BJ (cell line): ENCODE measurements at regions not wholly inside any gene's neighbourhood (a gene's known extent, or its start where the extent isn't known, plus 50 kb on each side); places are given as distances from the start of the nearest gene placed in this dataset.

ENCODE experiments used
- CTCF ChIA-PET: fragments of 350-600 bp; formaldehyde crosslinking; extraction: SDS; loops from one replicate; lab custom pipeline; 2021; ENCODE audit warnings: antibody characterized with exemption, inconsistent platforms; lab: Yijun Ruan, JAX
- POLR2A ChIA-PET: fragments of 300-600 bp; sonication (Branson Sonifier 250); formaldehyde crosslinking; extraction: SDS; loops from one replicate; lab custom pipeline; 2021; ENCODE audit warnings: antibody characterized with exemption; lab: Charles Lee
- DNase-seq: peaks from one replicate; pipeline ENCODE4 v3.0.0-alpha.2; 2011; ENCODE audit warnings: low read depth
- H3K27me3 ChIP-seq: 2 replicates; pipeline ENCODE4 v1.6.0; 2011; ENCODE audit warnings: low read length; ENCODE audit not compliant: control insufficient read depth, insufficient read depth
- H3K36me3 ChIP-seq: 2 replicates; pipeline ENCODE4 v1.5.1; 2011; ENCODE audit warnings: low read length; ENCODE audit not compliant: control insufficient read depth, insufficient read depth
- H3K4me3 ChIP-seq: 2 replicates; pipeline ENCODE4 v1.5.1; 2011; ENCODE audit warnings: low read depth, mild to moderate bottlenecking, control low read depth, low read length
- TF ChIP-seq, protein P1 (sequence below): IDR thresholded peaks from 2 replicates; pipeline ENCODE4 v1.5.1; 2011; ENCODE audit warnings: low read depth, mild to moderate bottlenecking, control low read depth, inconsistent platforms, low read length, moderate library complexity; ENCODE audit not compliant: insufficient read depth

GRCh38 chr6:139819776-139820175 lies 445.3 kb upstream of the CITED2 start:
- ChIA-PET POLR2A (no interaction called here), CTCF (no interaction called here)
- Histone ChIP-seq H3K36me3 (no peaks in the 10 kb centered on the region), H3K4me3 (no peak overlapping the region), H3K27me3 (no peaks in the 10 kb centered on the region)
- no peak for DNase-seq
- TF ChIP-seq, protein P1, sequence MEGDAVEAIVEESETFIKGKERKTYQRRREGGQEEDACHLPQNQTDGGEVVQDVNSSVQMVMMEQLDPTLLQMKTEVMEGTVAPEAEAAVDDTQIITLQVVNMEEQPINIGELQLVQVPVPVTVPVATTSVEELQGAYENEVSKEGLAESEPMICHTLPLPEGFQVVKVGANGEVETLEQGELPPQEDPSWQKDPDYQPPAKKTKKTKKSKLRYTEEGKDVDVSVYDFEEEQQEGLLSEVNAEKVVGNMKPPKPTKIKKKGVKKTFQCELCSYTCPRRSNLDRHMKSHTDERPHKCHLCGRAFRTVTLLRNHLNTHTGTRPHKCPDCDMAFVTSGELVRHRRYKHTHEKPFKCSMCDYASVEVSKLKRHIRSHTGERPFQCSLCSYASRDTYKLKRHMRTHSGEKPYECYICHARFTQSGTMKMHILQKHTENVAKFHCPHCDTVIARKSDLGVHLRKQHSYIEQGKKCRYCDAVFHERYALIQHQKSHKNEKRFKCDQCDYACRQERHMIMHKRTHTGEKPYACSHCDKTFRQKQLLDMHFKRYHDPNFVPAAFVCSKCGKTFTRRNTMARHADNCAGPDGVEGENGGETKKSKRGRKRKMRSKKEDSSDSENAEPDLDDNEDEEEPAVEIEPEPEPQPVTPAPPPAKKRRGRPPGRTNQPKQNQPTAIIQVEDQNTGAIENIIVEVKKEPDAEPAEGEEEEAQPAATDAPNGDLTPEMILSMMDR: no peak

DNA sequence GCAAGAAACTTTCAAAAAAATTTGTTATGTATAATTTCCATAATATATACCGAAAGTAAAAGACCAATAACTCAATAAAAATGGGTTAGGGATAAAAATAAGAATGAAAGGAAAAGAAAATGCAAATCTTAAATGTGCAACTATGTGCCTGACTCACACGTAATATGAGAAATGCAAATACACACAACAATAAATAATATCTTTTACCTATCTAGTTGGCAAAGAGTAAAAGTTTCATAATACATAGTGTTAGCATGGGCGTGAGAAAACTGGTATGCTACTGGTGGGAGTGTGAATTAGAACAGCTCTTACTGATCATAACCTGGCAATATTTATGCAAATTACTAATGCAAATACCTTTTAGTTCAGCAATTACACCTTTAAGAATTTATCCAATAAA lies 438.5 kb upstream of the CITED2 start:
- CTCF ChIA-PET: interaction anchor here (1.8 kb wide), 1 partner anchor 9 kb away, joined by 4 read pairs; no protein-coding TSS in a partner anchor
- no peaks in the 10 kb centered on the region for H3K36me3 ChIP-seq
- H3K4me3 ChIP-seq: no peak overlapping the region
- DNase-seq: no peak
- no peaks in the 10 kb centered on the region for H3K27me3 ChIP-seq
- TF ChIP-seq, protein P1: no peak
- POLR2A ChIA-PET: no interaction called here

GRCh38 chr6:139801571-139802321 lies 427.3 kb upstream of the CITED2 start:
- Histone ChIP-seq H3K27me3 (no peaks in the 10 kb centered on the region), H3K36me3 (no peaks in the 10 kb centered on the region), H3K4me3 (no peak overlapping the region)
- TF ChIP-seq, protein P1: no peak
- DNase-seq: no peak
- POLR2A ChIA-PET: no interaction called here
- CTCF ChIA-PET: no interaction called here

GRCh38 chr6:139800837-139801236 lies 426.4 kb upstream of the CITED2 start:
- ChIA-PET POLR2A (no interaction called here), CTCF (no interaction called here)
- TF ChIP-seq, protein P1: no peak
- H3K36me3 ChIP-seq: no peaks in the 10 kb centered on the region
- no peaks in the 10 kb centered on the region for H3K27me3 ChIP-seq
- no peak for DNase-seq
- H3K4me3 ChIP-seq: no peak overlapping the region

DNA sequence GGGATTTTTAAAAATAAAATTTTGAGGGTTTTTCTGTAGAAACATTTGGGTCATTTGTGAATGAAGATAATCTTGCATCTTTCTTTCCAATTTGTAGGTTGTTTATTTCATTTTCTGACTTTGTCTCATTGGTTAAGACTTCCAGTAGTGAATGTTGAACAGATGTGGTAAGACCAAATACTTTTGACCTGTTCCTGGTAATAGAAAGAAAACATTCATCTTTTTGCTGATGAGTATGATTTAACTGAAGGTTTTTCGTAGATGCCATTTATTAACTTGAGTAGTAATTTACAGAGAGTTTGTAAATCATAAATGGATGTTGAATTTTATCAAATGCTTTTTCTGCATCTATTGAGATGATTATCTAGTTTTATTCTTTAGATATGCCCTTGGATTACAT lies 416.1 kb upstream of the CITED2 start:
- TF ChIP-seq, protein P1: no peak
- POLR2A ChIA-PET: no interaction called here
- CTCF ChIA-PET: no interaction called here
- no peaks in the 10 kb centered on the region for H3K36me3 ChIP-seq
- H3K4me3 ChIP-seq: no peak overlapping the region
- no peak for DNase-seq
- H3K27me3 ChIP-seq: no peaks in the 10 kb centered on the region
